Endothelial cell (in vitro differentiated cells): ENCODE measurements at regions not wholly inside any gene's neighbourhood (a gene's known extent, or its start where the extent isn't known, plus 50 kb on each side); places are given as distances from the start of the nearest gene placed in this dataset.
"Not testable (repeated sequence)": the region's sequence is repeated elsewhere in the genome, so short reads cannot be mapped to it uniquely, and the experiment has no call there.

Experiments
- DNase-seq: peaks from one replicate; pipeline ENCODE4 v3.0.0; 2021; ENCODE audit warnings: low spot score
- H3K27ac Mint-ChIP-seq: one replicate; pipeline ENCODE4 v1.8.0; 2021; ENCODE audit warnings: mixed read lengths, inconsistent platforms; ENCODE audit not compliant: unreplicated experiment
- H3K27me3 Mint-ChIP-seq: one replicate; pipeline ENCODE4 v1.8.0; 2021; ENCODE audit warnings: mild to moderate bottlenecking, moderate library complexity, mixed read lengths, inconsistent platforms; ENCODE audit not compliant: unreplicated experiment
- H3K36me3 Mint-ChIP-seq: one replicate; pipeline ENCODE4 v1.8.0; 2021; ENCODE audit warnings: mild to moderate bottlenecking, low read depth, mixed read lengths, inconsistent platforms; ENCODE audit not compliant: unreplicated experiment
- H3K4me1 Mint-ChIP-seq: one replicate; pipeline ENCODE4 v1.8.0; 2021; ENCODE audit warnings: mild to moderate bottlenecking, mixed read lengths, inconsistent platforms; ENCODE audit not compliant: unreplicated experiment
- H3K4me3 Mint-ChIP-seq: one replicate; pipeline ENCODE4 v1.8.0; 2021; ENCODE audit warnings: mild to moderate bottlenecking, mixed read lengths, inconsistent platforms; ENCODE audit not compliant: unreplicated experiment
- H3K9me3 Mint-ChIP-seq: one replicate; pipeline ENCODE4 v1.8.0; 2021; ENCODE audit warnings: mixed read lengths, inconsistent platforms; ENCODE audit not compliant: unreplicated experiment

GRCh38 chr9:67417341-67417983, 425.1 kb upstream of the SPATA31A3 start:
- DNase-seq, H3K9me3 Mint-ChIP-seq, H3K4me3 Mint-ChIP-seq, H3K27ac Mint-ChIP-seq, H3K4me1 Mint-ChIP-seq, H3K36me3 Mint-ChIP-seq, H3K27me3 Mint-ChIP-seq: not testable (repeated sequence)

- not testable (repeated sequence) for H3K27me3 Mint-ChIP-seq, H3K9me3 Mint-ChIP-seq, H3K27ac Mint-ChIP-seq, H3K36me3 Mint-ChIP-seq, DNase-seq, H3K4me1 Mint-ChIP-seq, H3K4me3 Mint-ChIP-seq
These were observed 424.3 kb upstream of the SPATA31A3 start for GRCh38 chr9:67416639-67417038.

- not testable (repeated sequence) for H3K4me1 Mint-ChIP-seq, H3K9me3 Mint-ChIP-seq, H3K27ac Mint-ChIP-seq, H3K4me3 Mint-ChIP-seq, DNase-seq, H3K36me3 Mint-ChIP-seq, H3K27me3 Mint-ChIP-seq
These were observed 418.4 kb upstream of the SPATA31A3 start for GRCh38 chr9:67410606-67411220.

GRCh38 chr9:67403739-67404138, 411.4 kb upstream of the SPATA31A3 start:
- H3K27me3 Mint-ChIP-seq, H3K27ac Mint-ChIP-seq, H3K4me3 Mint-ChIP-seq: not testable (repeated sequence)

GRCh38 chr9:67397731-67398130, 405.4 kb upstream of the SPATA31A3 start:
- H3K36me3 Mint-ChIP-seq, H3K4me3 Mint-ChIP-seq, H3K27ac Mint-ChIP-seq, H3K9me3 Mint-ChIP-seq, H3K4me1 Mint-ChIP-seq, H3K27me3 Mint-ChIP-seq, DNase-seq: not testable (repeated sequence)

More at GRCh38 chr9:67403739-67404138, 411.4 kb upstream of the SPATA31A3 start:
- DNase-seq, H3K9me3 Mint-ChIP-seq, H3K4me1 Mint-ChIP-seq, H3K36me3 Mint-ChIP-seq: not testable (repeated sequence)

- not testable (repeated sequence) for H3K27me3 Mint-ChIP-seq, DNase-seq, H3K9me3 Mint-ChIP-seq, H3K36me3 Mint-ChIP-seq, H3K4me3 Mint-ChIP-seq, H3K27ac Mint-ChIP-seq, H3K4me1 Mint-ChIP-seq
These were observed 402.4 kb upstream of the SPATA31A3 start for GRCh38 chr9:67394782-67395181.

- not testable (repeated sequence) for DNase-seq, H3K4me3 Mint-ChIP-seq, H3K4me1 Mint-ChIP-seq, H3K27ac Mint-ChIP-seq, H3K36me3 Mint-ChIP-seq, H3K9me3 Mint-ChIP-seq, H3K27me3 Mint-ChIP-seq
These were observed 401.7 kb upstream of the SPATA31A3 start for GRCh38 chr9:67394038-67394437.

GRCh38 chr9:67369664-67370063, 377.3 kb upstream of the SPATA31A3 start:
- not testable (repeated sequence) for H3K9me3 Mint-ChIP-seq, H3K4me3 Mint-ChIP-seq, H3K27ac Mint-ChIP-seq, H3K4me1 Mint-ChIP-seq, H3K27me3 Mint-ChIP-seq, DNase-seq, H3K36me3 Mint-ChIP-seq

GRCh38 chr9:67362325-67362724, 370.0 kb upstream of the SPATA31A3 start:
- H3K9me3 Mint-ChIP-seq, H3K27ac Mint-ChIP-seq, H3K4me1 Mint-ChIP-seq, H3K36me3 Mint-ChIP-seq, H3K27me3 Mint-ChIP-seq, H3K4me3 Mint-ChIP-seq, DNase-seq: not testable (repeated sequence)

- not testable (repeated sequence) for DNase-seq, H3K27me3 Mint-ChIP-seq, H3K36me3 Mint-ChIP-seq, H3K4me3 Mint-ChIP-seq, H3K9me3 Mint-ChIP-seq, H3K27ac Mint-ChIP-seq, H3K4me1 Mint-ChIP-seq
These were observed 361.6 kb upstream of the SPATA31A3 start for GRCh38 chr9:67353961-67354360.

- not testable (repeated sequence) for H3K36me3 Mint-ChIP-seq, H3K27ac Mint-ChIP-seq, H3K4me3 Mint-ChIP-seq, H3K9me3 Mint-ChIP-seq, DNase-seq, H3K27me3 Mint-ChIP-seq, H3K4me1 Mint-ChIP-seq
These were observed 357.0 kb upstream of the SPATA31A3 start for GRCh38 chr9:67349424-67349759.

- not testable (repeated sequence) for H3K27me3 Mint-ChIP-seq, H3K27ac Mint-ChIP-seq, H3K9me3 Mint-ChIP-seq, DNase-seq, H3K4me3 Mint-ChIP-seq, H3K36me3 Mint-ChIP-seq, H3K4me1 Mint-ChIP-seq
These were observed 356.4 kb upstream of the SPATA31A3 start for GRCh38 chr9:67348562-67349423.
